Activated CD4-positive, CD25-positive, alpha-beta regulatory T cell (primary cell): ENCODE measurements at regions not wholly inside any gene's neighbourhood (a gene's known extent, or its start where the extent isn't known, plus 50 kb on each side); places are given as distances from the start of the nearest gene placed in this dataset.

Source experiments
- DNase-seq, 4 experiments: peaks; one replicate each; lab custom pipeline; 2025; lab: John Stamatoyannopoulos, UW

DNA sequence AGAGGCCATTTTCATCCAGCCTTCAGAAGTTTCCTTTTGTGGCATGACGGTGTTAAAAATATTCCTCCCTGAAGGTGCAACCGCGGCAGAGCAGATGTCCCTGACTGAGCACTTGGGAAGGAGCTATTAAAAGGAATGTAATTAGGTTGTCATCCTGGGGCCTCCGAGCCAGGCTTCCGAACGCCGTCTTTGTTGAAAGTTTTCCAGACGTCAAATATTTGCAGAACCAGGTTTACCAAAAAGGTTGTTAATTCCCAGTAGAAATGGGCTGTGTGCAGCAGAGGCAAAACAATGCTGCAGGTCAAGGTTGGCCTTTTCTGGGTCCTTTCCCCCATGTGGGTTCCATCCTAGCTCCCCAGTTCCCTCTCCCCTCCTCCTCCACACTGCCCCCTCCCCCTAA is 88.8 kb upstream of the CALM2 start:
- DNase-seq, result no peak

DNA sequence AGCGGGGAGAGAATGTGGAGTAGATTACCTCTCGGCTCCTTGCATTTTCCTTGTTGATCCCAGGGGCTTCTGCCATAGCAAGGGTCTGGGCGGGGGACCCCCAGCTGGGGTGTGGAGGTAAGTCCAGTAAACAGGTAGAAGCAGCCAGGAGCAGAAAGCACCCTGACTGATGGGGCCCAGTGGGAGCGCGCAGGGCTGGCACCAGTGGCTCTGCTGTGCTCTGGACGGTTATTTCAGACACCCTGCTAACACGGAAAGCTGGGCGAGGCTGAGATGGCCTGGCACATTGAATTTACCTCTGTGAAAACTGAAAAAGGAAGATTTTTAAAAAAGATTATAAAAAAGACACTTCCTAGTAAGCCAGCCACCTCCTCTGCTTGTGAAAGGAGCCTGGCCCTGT is 88.4 kb upstream of the CALM2 start:
- no peak for DNase-seq

DNA sequence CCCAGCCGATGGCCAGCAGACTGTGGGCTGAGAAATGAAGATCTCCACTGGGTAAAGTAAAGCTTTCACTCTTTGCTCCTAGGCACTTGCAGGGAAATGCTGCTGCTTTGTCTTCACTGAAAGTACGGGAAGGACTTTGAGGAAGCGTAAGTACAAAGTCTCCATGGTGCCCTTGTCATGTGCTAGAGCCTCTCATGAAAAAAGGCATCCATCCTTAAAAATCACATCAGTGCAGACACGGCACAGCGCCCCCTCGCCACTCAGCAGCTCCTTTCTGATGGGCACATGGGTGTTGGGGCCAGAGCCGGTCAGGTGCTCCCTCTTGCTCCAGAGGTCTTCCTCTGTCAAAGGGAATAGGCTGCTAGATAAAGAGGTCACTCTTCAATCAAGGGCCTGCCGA is 87.8 kb upstream of the CALM2 start:
- DNase-seq, result no peak

DNA sequence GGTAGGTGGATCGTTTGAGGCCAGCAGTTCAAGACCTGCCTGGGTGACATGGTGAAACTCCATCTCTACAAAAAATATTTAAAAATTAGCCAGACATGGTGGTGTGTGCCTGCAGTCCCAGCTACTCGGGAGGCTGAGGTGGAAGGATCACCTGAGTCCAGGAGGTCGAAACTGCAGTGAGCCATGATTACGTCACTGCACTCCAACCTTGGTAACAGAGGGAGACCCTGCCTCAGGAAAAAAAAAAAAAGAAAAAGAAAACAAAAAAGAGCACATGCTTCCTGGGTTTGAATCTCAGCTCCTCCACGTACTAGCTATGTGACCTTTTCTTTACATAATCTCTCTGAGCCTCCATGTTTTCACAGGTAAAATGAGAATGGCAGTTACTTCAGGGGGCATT is 86.3 kb upstream of the CALM2 start:
- no peak for DNase-seq

DNA sequence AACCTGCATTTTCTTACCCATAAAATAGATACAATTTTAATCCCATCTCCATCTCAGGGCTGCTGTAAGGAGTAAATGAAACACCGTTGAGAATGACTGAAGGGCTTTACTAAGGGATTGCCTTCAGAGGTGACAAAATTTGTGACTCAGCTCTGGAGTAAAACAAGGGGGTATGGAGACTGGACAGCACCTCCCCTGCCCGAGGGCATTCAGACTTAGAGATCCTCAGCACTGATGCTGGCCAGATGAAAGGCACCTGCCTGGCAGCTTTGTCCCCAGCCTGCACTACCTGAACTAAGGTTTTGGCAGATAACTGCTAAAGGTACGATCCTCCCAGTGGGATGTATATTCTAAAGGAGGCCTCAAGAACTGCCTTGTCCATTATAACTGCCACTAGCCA is 84.7 kb upstream of the CALM2 start:
- DNase-seq, result no peak

- DNase-seq, result no peak
Measured at GRCh38 chr2:47259829-47260228, 83.5 kb upstream of the CALM2 start.

GRCh38 chr2:47257946-47258348 is 81.6 kb upstream of the CALM2 start:
- no peak for DNase-seq

- no peak for DNase-seq
Measured at GRCh38 chr2:47256416-47257087, 80.2 kb upstream of the CALM2 start.

- DNase-seq, result no peak
Measured at GRCh38 chr2:47255794-47256193, 79.5 kb upstream of the CALM2 start.

DNA sequence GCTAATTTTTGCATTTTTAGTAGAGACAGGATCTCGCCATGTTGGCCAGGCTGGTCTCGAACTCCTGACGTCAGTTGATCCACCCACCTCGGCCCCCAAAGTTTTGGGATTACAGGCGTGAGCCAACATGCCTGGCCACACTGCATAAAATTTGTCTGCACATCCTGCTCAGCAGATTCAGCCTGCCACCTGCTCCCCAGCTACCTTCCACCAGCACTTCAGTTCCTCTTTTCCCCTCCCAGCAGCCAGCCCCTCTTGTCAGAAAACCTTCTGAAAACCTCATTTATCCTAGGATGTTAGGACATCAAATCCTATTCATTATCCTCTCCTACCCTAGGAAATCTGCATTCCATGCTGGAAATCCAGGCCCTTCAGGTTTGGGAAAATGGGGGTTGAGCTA is 78.2 kb upstream of the CALM2 start:
- no peak for DNase-seq

DNA sequence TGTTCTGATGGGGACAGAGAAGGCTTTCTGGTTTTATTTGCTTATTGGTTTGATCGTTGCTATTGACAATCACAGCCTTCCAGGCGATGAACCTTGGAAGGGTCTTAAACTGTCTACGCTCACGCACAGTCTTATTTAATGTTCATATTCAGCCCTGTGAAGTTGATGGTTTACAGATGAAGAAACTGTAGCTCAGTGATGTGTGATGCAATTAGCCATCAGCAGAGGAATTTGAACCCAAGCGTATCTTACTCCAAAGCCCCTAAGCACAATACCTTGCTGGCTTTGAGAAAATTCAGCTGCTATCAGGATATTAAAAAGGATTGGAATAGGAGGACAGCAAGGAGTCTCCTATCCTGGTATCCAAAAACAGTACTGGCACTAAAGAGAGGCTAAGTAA is 77.1 kb upstream of the CALM2 start:
- DNase-seq, result no peak

DNA sequence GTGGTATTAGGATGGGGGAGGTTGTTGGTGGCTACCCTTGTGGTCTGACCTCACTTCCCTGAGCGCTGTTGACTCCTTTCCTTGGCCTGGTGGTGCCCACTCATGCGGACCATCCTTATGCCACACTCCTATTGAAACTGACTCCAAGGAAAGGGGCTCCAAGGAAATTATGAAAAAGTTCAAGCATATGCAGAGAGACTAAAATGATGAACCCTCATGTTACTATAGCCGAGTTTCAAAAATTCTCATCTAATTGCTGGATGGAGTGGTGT is 75.0 kb upstream of the CALM2 start:
- no peak for DNase-seq

- DNase-seq, result no peak
Measured at GRCh38 chr2:47250586-47251403, 74.5 kb upstream of the CALM2 start.

- DNase-seq, result no peak
Measured at GRCh38 chr2:47249931-47250330, 73.6 kb upstream of the CALM2 start.

- no peak for DNase-seq
Measured at GRCh38 chr2:47249157-47249900, 73.0 kb upstream of the CALM2 start.

DNA sequence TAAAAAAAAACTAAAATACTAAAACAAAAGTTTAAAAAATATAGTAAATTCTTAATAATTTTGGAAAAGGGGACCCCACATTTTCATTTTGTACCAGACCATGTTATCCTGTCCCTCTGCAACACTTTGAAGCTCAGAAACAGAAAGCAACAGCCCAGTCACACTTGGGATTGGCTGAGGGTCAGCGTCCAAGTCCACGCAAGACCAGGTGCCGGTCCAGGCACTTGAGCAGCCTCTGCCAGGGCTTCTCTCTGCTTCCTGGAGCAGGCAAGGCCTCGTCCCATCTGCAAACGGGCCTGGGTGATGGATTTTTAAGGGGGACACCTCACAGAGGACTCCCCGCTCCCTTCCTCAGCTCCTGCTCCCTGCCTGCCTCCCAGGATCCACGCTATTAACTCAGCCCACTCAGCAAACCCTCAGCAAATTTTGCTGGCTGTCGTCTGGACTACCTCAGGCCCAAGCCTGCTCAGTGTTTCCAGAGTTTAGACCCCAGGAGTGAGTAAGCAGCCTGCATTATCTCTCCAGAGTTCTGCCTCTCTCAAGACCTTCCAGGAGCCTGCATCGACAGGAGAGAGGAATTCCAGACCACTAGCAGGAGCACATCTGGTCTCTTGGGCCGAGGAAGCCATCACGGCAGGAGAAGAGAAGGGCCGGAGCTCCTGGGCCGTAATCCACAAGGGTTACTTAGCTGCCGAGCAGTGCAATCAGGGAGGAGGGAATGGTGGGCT is 67.4 kb upstream of the CALM2 start:
- no peak for DNase-seq

- DNase-seq, result no peak
Measured at GRCh38 chr2:47241715-47242114, 65.4 kb upstream of the CALM2 start.

- no peak for DNase-seq
Measured at GRCh38 chr2:47239119-47239969, 63.0 kb upstream of the CALM2 start.

DNA sequence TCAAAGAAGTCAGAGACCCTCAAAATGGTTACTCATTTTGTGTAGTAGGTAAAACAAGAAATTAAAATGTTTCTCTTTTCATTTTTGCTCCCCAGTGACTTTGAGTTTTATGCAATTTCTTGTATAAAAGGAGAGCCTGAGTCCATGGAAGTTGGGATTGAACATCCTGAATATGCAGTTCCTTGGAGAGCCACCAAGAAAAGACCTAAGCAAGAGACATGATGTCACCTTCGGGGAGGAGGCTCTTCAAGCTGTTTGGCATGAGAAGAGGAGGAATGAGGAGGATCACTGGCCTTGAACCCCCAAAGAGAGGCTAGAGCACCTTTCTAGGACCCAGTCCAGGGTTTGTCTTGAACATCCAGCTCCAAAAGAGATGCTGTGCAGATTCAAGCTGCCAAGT is 62.3 kb upstream of the CALM2 start:
- no peak for DNase-seq

GRCh38 chr2:47237375-47238334 is 61.3 kb upstream of the CALM2 start:
- DNase-seq, result no peak
